Neural cell (in vitro differentiated cells): ENCODE measurements at regions not wholly inside any gene's neighbourhood (a gene's known extent, or its start where the extent isn't known, plus 50 kb on each side); places are given as distances from the start of the nearest gene placed in this dataset.

ENCODE experiments used
- H2AFZ ChIP-seq: fragments of 200-600, 300-800 bp; sonication (generic), shearing (Covaris generic); 2 replicates; pipeline ENCODE4 v1.6.0; 2014; ENCODE audit warnings: low read depth, mild to moderate bottlenecking, antibody characterized with exemption, low read length, moderate library complexity
- H3F3A ChIP-seq: fragments of 200-600 bp; shearing (Covaris generic); 2 replicates; pipeline ENCODE4 v1.6.1; 2016; ENCODE audit warnings: mild to moderate bottlenecking, moderate library complexity, mixed read lengths, antibody characterized with exemption, low read length; ENCODE audit not compliant: insufficient read depth, poor library complexity, severe bottlenecking
- H3K27ac ChIP-seq: fragments of 200-600, 300-800 bp; sonication (generic), shearing (Covaris generic); 2 replicates; pipeline ENCODE4 v1.5.1; 2014; ENCODE audit warnings: mild to moderate bottlenecking, low read length, moderate library complexity
- H3K27me3 ChIP-seq: fragments of 300-800, 200-600 bp; sonication (generic), shearing (Covaris generic); 2 replicates; pipeline ENCODE4 v1.6.0; 2014; ENCODE audit warnings: mild to moderate bottlenecking, low read depth, low read length, moderate library complexity; ENCODE audit not compliant: insufficient read depth
- H3K36me3 ChIP-seq: fragments of 300-800, 200-600 bp; sonication (generic), shearing (Covaris generic); 2 replicates; pipeline ENCODE4 v1.5.1; 2014; ENCODE audit warnings: mild to moderate bottlenecking, antibody characterized with exemption, low read length, moderate library complexity; ENCODE audit not compliant: insufficient read depth
- H3K4me2 ChIP-seq: fragments of 300-800, 200-600 bp; sonication (generic), shearing (Covaris generic); 2 replicates; pipeline ENCODE4 v1.6.0; 2014; ENCODE audit warnings: mild to moderate bottlenecking, low read length
- H3K4me3 ChIP-seq: fragments of 300-800, 200-600 bp; sonication (generic), shearing (Covaris generic); 2 replicates; pipeline ENCODE4 v1.5.1; 2014; ENCODE audit warnings: mild to moderate bottlenecking, low read length, moderate library complexity
- H3K79me2 ChIP-seq: fragments of 200-600 bp; shearing (Covaris generic); replicated peaks from 2 replicates; pipeline ENCODE4 v1.6.0; 2014; ENCODE audit warnings: mild to moderate bottlenecking, low read length, moderate library complexity; ENCODE audit not compliant: insufficient read depth
- H3K9ac ChIP-seq: fragments of 300-800, 200-600 bp; sonication (generic), shearing (Covaris generic); 2 replicates; pipeline ENCODE4 v1.6.1; 2016; ENCODE audit warnings: mild to moderate bottlenecking, low read length, mixed read lengths
- H3K9me2 ChIP-seq: fragments of 200-600 bp; shearing (Covaris generic); 2 replicates; pipeline ENCODE4 v1.6.1; 2016; ENCODE audit warnings: mild to moderate bottlenecking, low read length, mixed read lengths; ENCODE audit not compliant: insufficient read depth
- H3K9me3 ChIP-seq: fragments of 200-600, 300-800 bp; sonication (generic), shearing (Covaris generic); 2 replicates; pipeline ENCODE4 v1.6.1; 2016; ENCODE audit warnings: mild to moderate bottlenecking, mixed run types, low read length, moderate library complexity, mixed read lengths
- H4K20me1 ChIP-seq: fragments of 200-600 bp; shearing (Covaris generic); 2 replicates; pipeline ENCODE4 v1.6.1; 2016; ENCODE audit warnings: mild to moderate bottlenecking, mixed run types; ENCODE audit not compliant: insufficient read depth
- CTCF ChIP-seq: fragments of 450-650 bp; IDR thresholded peaks from 2 replicates; pipeline ENCODE4 v1.5.1; 2014; ENCODE audit warnings: antibody characterized with exemption, mild to moderate bottlenecking, moderate library complexity; ENCODE audit not compliant: poor library complexity, severe bottlenecking
- EP300 ChIP-seq: fragments of 450-650 bp; conservative IDR thresholded peaks from 2 replicates; pipeline ENCODE4 v1.6.1; 2014; ENCODE audit warnings: antibody characterized with exemption, mild to moderate bottlenecking, moderate library complexity; ENCODE audit not compliant: poor library complexity, severe bottlenecking
- EZH2 ChIP-seq: fragments of 200-600, 300-800 bp; shearing (Covaris generic), sonication (generic); IDR thresholded peaks from 2 replicates; pipeline ENCODE4 v1.6.1; 2014; ENCODE audit warnings: antibody characterized with exemption, low read length, borderline replicate concordance, mild to moderate bottlenecking; ENCODE audit not compliant: insufficient read depth, poor library complexity, severe bottlenecking
- MXI1 ChIP-seq: fragments of 450-650 bp; conservative IDR thresholded peaks from 2 replicates; pipeline ENCODE4 v1.6.1; 2014; ENCODE audit warnings: antibody characterized with exemption, mild to moderate bottlenecking; ENCODE audit not compliant: poor library complexity, severe bottlenecking
- POLR2AphosphoS5 ChIP-seq: IDR thresholded peaks from 2 replicates; pipeline ENCODE4 v1.6.1; 2012
- RAD21 ChIP-seq: fragments of 450-650 bp; conservative IDR thresholded peaks from 2 replicates; pipeline ENCODE4 v1.6.1; 2014; ENCODE audit warnings: antibody characterized with exemption, mild to moderate bottlenecking, moderate library complexity
- SMC3 ChIP-seq: fragments of 450-650 bp; conservative IDR thresholded peaks from 2 replicates; pipeline ENCODE4 v1.6.1; 2014; ENCODE audit warnings: antibody characterized with exemption, mild to moderate bottlenecking, moderate library complexity; ENCODE audit not compliant: poor library complexity
- TAF1 ChIP-seq: IDR thresholded peaks from 2 replicates; pipeline ENCODE4 v1.6.1; 2012; ENCODE audit warnings: low read depth
- TF ChIP-seq, protein P1 (sequence below): IDR thresholded peaks from 2 replicates; pipeline ENCODE4 v1.6.1; 2012; ENCODE audit warnings: borderline replicate concordance

GRCh38 chr10:9214618-9215017, 1160.1 kb downstream of the GATA3 start:
- TF ChIP-seq TAF1 (no peak), RAD21 (no peak), EP300 (no peak), SMC3 (no peak), POLR2AphosphoS5 (no peak)
- Histone ChIP-seq H3K9me2 (no peaks in the 10 kb centered on the region), H3K36me3 (no peaks in the 10 kb centered on the region), H3K9ac (no peak overlapping the region), H2AFZ (no peak overlapping the region), H3K27ac (no peak overlapping the region), H3K9me3 (no peaks in the 10 kb centered on the region), H3K4me3 (no peak overlapping the region), H3K79me2 (no peaks in the 10 kb centered on the region), H3K4me2 (no peak overlapping the region), H3K27me3 (no peaks in the 10 kb centered on the region), H4K20me1 (no peaks in the 10 kb centered on the region), H3F3A (no peaks in the 10 kb centered on the region)

GRCh38 chr10:9215121-9215520, 1160.6 kb downstream of the GATA3 start:
- Histone ChIP-seq H3K27me3 (no peaks in the 10 kb centered on the region), H2AFZ (no peak overlapping the region), H3K27ac (no peak overlapping the region), H3K79me2 (no peaks in the 10 kb centered on the region), H3K9me2 (no peaks in the 10 kb centered on the region), H3K36me3 (no peaks in the 10 kb centered on the region), H3K4me3 (no peak overlapping the region), H3F3A (no peaks in the 10 kb centered on the region), H3K9ac (no peak overlapping the region), H3K9me3 (no peaks in the 10 kb centered on the region), H4K20me1 (no peaks in the 10 kb centered on the region), H3K4me2 (no peak overlapping the region)
- no peak for TF ChIP-seq EZH2
- no peak for TF ChIP-seq EP300
- TF ChIP-seq SMC3: no peak
- no peak for TF ChIP-seq RAD21
- no peak for TF ChIP-seq MXI1
- no peak for TF ChIP-seq POLR2AphosphoS5
- TF ChIP-seq CTCF: no peak
- TF ChIP-seq TAF1: no peak
- TF ChIP-seq, protein P1, sequence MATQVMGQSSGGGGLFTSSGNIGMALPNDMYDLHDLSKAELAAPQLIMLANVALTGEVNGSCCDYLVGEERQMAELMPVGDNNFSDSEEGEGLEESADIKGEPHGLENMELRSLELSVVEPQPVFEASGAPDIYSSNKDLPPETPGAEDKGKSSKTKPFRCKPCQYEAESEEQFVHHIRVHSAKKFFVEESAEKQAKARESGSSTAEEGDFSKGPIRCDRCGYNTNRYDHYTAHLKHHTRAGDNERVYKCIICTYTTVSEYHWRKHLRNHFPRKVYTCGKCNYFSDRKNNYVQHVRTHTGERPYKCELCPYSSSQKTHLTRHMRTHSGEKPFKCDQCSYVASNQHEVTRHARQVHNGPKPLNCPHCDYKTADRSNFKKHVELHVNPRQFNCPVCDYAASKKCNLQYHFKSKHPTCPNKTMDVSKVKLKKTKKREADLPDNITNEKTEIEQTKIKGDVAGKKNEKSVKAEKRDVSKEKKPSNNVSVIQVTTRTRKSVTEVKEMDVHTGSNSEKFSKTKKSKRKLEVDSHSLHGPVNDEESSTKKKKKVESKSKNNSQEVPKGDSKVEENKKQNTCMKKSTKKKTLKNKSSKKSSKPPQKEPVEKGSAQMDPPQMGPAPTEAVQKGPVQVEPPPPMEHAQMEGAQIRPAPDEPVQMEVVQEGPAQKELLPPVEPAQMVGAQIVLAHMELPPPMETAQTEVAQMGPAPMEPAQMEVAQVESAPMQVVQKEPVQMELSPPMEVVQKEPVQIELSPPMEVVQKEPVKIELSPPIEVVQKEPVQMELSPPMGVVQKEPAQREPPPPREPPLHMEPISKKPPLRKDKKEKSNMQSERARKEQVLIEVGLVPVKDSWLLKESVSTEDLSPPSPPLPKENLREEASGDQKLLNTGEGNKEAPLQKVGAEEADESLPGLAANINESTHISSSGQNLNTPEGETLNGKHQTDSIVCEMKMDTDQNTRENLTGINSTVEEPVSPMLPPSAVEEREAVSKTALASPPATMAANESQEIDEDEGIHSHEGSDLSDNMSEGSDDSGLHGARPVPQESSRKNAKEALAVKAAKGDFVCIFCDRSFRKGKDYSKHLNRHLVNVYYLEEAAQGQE: no peak

DNA sequence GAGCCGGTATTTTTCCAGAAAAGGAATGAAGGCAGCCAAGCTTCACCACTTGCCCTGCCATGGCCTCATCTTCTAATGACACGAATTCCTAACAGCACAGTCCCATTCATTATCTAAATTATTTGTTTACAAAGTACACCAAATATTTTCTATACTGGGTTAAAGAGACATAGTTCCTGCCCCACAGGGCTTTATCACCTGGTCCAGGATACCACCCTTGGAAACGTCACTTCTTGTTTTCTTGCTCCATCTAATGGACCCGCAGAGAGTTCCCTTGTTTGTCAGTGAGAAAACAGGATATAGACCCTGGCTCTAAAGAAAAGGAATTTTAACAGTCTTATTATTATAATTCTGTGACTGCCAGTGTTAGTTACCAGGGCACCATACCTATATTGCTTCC, 1165.4 kb downstream of the GATA3 start:
- TF ChIP-seq MXI1 (no peak), TAF1 (no peak), EP300 (no peak), EZH2 (no peak), POLR2AphosphoS5 (no peak), SMC3 (no peak), CTCF (no peak), RAD21 (no peak)
- TF ChIP-seq, protein P1: no peak
- Histone ChIP-seq H3K4me2 (no peak overlapping the region), H3K4me3 (no peak overlapping the region), H2AFZ (no peak overlapping the region), H3F3A (no peaks in the 10 kb centered on the region), H3K27me3 (no peaks in the 10 kb centered on the region), H3K27ac (no peak overlapping the region), H3K36me3 (no peaks in the 10 kb centered on the region), H3K9me2 (no peaks in the 10 kb centered on the region), H3K79me2 (no peaks in the 10 kb centered on the region), H3K9ac (no peak overlapping the region), H3K9me3 (no peaks in the 10 kb centered on the region), H4K20me1 (no peaks in the 10 kb centered on the region)
